NT2/D1 (cell line): ENCODE measurements at regions not wholly inside any gene's neighbourhood (a gene's known extent, or its start where the extent isn't known, plus 50 kb on each side); places are given as distances from the start of the nearest gene placed in this dataset.

Source experiments
- SUZ12 ChIP-seq: IDR thresholded peaks from 2 replicates; pipeline ENCODE4 v1.6.1; 2011; ENCODE audit not compliant: insufficient read length, insufficient read depth; ENCODE audit errors: extremely low read depth
- YY1 ChIP-seq: IDR thresholded peaks from 2 replicates; pipeline ENCODE4 v1.6.1; 2011; ENCODE audit not compliant: insufficient read length, insufficient read depth

- TF ChIP-seq SUZ12, result no peak
- TF ChIP-seq YY1, result no peak
These were observed 83.9 kb upstream of the OLFM4 start for GRCh38 chr13:52944697-52945096.
